HCT116 (cell line): ENCODE measurements at regions not wholly inside any gene's neighbourhood (a gene's known extent, or its start where the extent isn't known, plus 50 kb on each side); places are given as distances from the start of the nearest gene placed in this dataset.

Experiments
- ATAC-seq: fragments of 200-7000 bp; cut with Tn5 transposase; 2 replicates; pipeline ENCODE4 v1.9.1; 2020; ENCODE audit warnings: mild to moderate bottlenecking, moderate library complexity
- BruUV-seq: library from RNA; stranded (reverse); fragments of 400-500 nt; replicated peaks from 2 replicates; lab custom pipeline; 2021; lab: Mats Ljungman, UMichigan
- CTCF ChIA-PET: fragments of 300-600 bp; sonication (Branson Sonifier 250); formaldehyde crosslinking; loops from one replicate; lab custom pipeline; 2021; ENCODE audit warnings: antibody characterized with exemption; lab: Charles Lee
- POLR2A ChIA-PET: fragments of 300-600, 350-600 bp; sonication (Branson Sonifier 250); formaldehyde crosslinking; loops from one replicate; lab custom pipeline; 2021; ENCODE audit warnings: antibody characterized with exemption; lab: Charles Lee
- RAD21 ChIA-PET, 2 experiments: fragments of 300-600 bp; sonication (Branson Sonifier 250); formaldehyde crosslinking; loops; one replicate each; lab custom pipeline; 2023; ENCODE audit warnings: low total read pairs in 2 of 2; ENCODE audit not compliant: uncharacterized antibody in 2 of 2, unreplicated experiment in 2 of 2, low non-redundant PET in 1 of 2; lab: Charles Lee
- DNase-seq: peaks from one replicate; pipeline ENCODE4 v3.0.0-alpha.2; 2010; ENCODE audit warnings: low read depth, low spot score
- H2AFZ ChIP-seq: fragments of 200-600 bp; shearing (Covaris generic), sonication (generic); 2 replicates; pipeline ENCODE4 v1.6.1; 2017; ENCODE audit warnings: low read depth, mixed run types, mixed read lengths, antibody characterized with exemption, low read length; ENCODE audit not compliant: poor library complexity, severe bottlenecking
- H3K27ac ChIP-seq: 2 replicates; pipeline ENCODE4 v1.5.1; 2012; ENCODE audit warnings: low read depth, low read length
- H3K27me3 ChIP-seq: fragments of 200-600 bp; sonication (generic); 2 replicates; pipeline ENCODE4 v1.6.1; 2016; ENCODE audit warnings: mixed run types, low read length, mixed read lengths; ENCODE audit not compliant: insufficient read depth
- H3K36me3 ChIP-seq, 2 experiments: fragments of 200-500 bp in 1 of 2; fragments of 200-600 bp in 1 of 2; sonication (Bioruptor generic) in 1 of 2; sonication (generic) in 1 of 2; 2 replicates each; pipeline versions ENCODE4 v1.5.1 to v1.6.1; 2014 to 2016; ENCODE audit warnings: low read length in 2 of 2, inconsistent platforms in 1 of 2, mixed read lengths in 1 of 2, mixed run types in 1 of 2; ENCODE audit not compliant: insufficient read depth in 2 of 2, control insufficient read depth in 1 of 2
- H3K4me1 ChIP-seq, 2 experiments: fragments of 200-600 bp in 1 of 2; sonication (generic) in 1 of 2; 2 replicates each; pipeline versions ENCODE4 v1.5.1 to v1.6.1; 2012 to 2017; ENCODE audit warnings: low read length in 2 of 2, inconsistent platforms in 1 of 2, mild to moderate bottlenecking in 1 of 2, mixed read lengths in 1 of 2, mixed run types in 1 of 2, moderate library complexity in 1 of 2; ENCODE audit not compliant: insufficient read depth in 2 of 2, control insufficient read depth in 1 of 2
- H3K4me2 ChIP-seq: fragments of 200-600 bp; sonication (generic); 2 replicates; pipeline ENCODE4 v1.6.1; 2017; ENCODE audit warnings: mixed run types, low read length, mixed read lengths
- H3K4me3 ChIP-seq, 2 experiments: fragments of 200-600 bp in 1 of 2; sonication (generic) in 1 of 2; replicated peaks in 1 of 2; 2 replicates each; pipeline ENCODE4 v1.5.1; 2011 to 2016; ENCODE audit warnings: low read length in 2 of 2, control low read depth in 1 of 2, low read depth in 1 of 2, mild to moderate bottlenecking in 1 of 2, mixed read lengths in 1 of 2, mixed run types in 1 of 2
- H3K79me2 ChIP-seq: fragments of 200-600 bp; sonication (generic); 2 replicates; pipeline ENCODE4 v1.6.1; 2017; ENCODE audit warnings: mild to moderate bottlenecking, mixed run types, low read length, moderate library complexity, mixed read lengths; ENCODE audit not compliant: insufficient read depth
- H3K9ac ChIP-seq: fragments of 200-600 bp; sonication (generic); 2 replicates; pipeline ENCODE4 v1.6.1; 2016; ENCODE audit warnings: low read length, mixed read lengths
- H3K9me2 ChIP-seq: fragments of 200-600 bp; sonication (generic), shearing (Covaris generic); 2 replicates; pipeline ENCODE4 v1.6.1; 2017; ENCODE audit warnings: mixed run types, mild to moderate bottlenecking, moderate library complexity; ENCODE audit not compliant: insufficient read depth
- H3K9me3 ChIP-seq, 2 experiments: fragments of 200-500 bp in 1 of 2; fragments of 200-600 bp in 1 of 2; sonication (Bioruptor generic) in 1 of 2; sonication (generic) in 1 of 2; 2 replicates each; pipeline ENCODE4 v1.6.1; 2014 to 2017; ENCODE audit warnings: low read length in 2 of 2, mixed read lengths in 2 of 2, inconsistent platforms in 1 of 2, low read depth in 1 of 2, mild to moderate bottlenecking in 1 of 2, mixed run types in 1 of 2, moderate library complexity in 1 of 2; ENCODE audit not compliant: control insufficient read depth in 1 of 2, insufficient read depth in 1 of 2
- H4K20me1 ChIP-seq: fragments of 200-600 bp; sonication (generic), shearing (Covaris generic); 2 replicates; pipeline ENCODE4 v1.6.1; 2017; ENCODE audit warnings: mixed run types, mild to moderate bottlenecking, moderate library complexity; ENCODE audit not compliant: insufficient read depth
- CBX3 ChIP-seq: IDR thresholded peaks from 2 replicates; pipeline ENCODE4 v1.6.1; 2012; ENCODE audit warnings: low read depth
- CEBPB ChIP-seq: IDR thresholded peaks from 2 replicates; pipeline ENCODE4 v1.6.1; 2012; ENCODE audit warnings: low read depth
- EGR1 ChIP-seq: IDR thresholded peaks from 2 replicates; pipeline ENCODE4 v1.6.1; 2012; ENCODE audit warnings: low read depth
- ELF1 ChIP-seq: IDR thresholded peaks from 2 replicates; pipeline ENCODE4 v1.6.1; 2012; ENCODE audit warnings: low read depth, borderline replicate concordance
- EZH2 ChIP-seq: fragments of 200-600 bp; sonication (generic); IDR thresholded peaks from 2 replicates; pipeline ENCODE4 v1.6.1; 2017; ENCODE audit warnings: antibody characterized with exemption, mixed run types
- EZH2phosphoT487 ChIP-seq: fragments of 200-600 bp; IDR thresholded peaks from 2 replicates; pipeline ENCODE4 v1.6.1; 2018; ENCODE audit warnings: antibody characterized with exemption, borderline replicate concordance
- JUND ChIP-seq: IDR thresholded peaks from 2 replicates; pipeline ENCODE4 v1.6.1; 2012
- POLR2AphosphoS5 ChIP-seq: IDR thresholded peaks from 2 replicates; pipeline ENCODE4 v1.6.1; 2011; ENCODE audit warnings: mild to moderate bottlenecking, low read depth, low read length, moderate library complexity
- RAD21 ChIP-seq: IDR thresholded peaks from 2 replicates; pipeline ENCODE4 v1.6.1; 2012; ENCODE audit warnings: low read depth, mild to moderate bottlenecking
- SP1 ChIP-seq: IDR thresholded peaks from 2 replicates; pipeline ENCODE4 v1.6.1; 2012; ENCODE audit warnings: low read depth
- SRF ChIP-seq: IDR thresholded peaks from 2 replicates; pipeline ENCODE4 v1.6.1; 2012; ENCODE audit warnings: low read depth
- YY1 ChIP-seq: IDR thresholded peaks from 2 replicates; pipeline ENCODE4 v1.6.1; 2011; ENCODE audit warnings: low read length, low read depth, moderate library complexity, mild to moderate bottlenecking; ENCODE audit not compliant: insufficient replicate concordance; ENCODE audit errors: extremely low read depth
- ZFX ChIP-seq: fragments of 450-650 bp; IDR thresholded peaks from 2 replicates; pipeline ENCODE4 v1.6.1; 2017
- ZNF274 ChIP-seq: fragments of 200-500 bp; sonication (Bioruptor generic); IDR thresholded peaks from 2 replicates; pipeline ENCODE4 v1.6.1; 2014; ENCODE audit warnings: mild to moderate bottlenecking, low read depth, low read length, inconsistent platforms
- intact Hi-C: fragments of 100-400 bp; cut with micrococcal nuclease; formaldehyde crosslinking; loops from 2 replicates; pipeline ENCODE4 v1.10.0; 2022
- TF ChIP-seq, protein P1 (sequence below): IDR thresholded peaks from 2 replicates; pipeline ENCODE4 v1.6.1; 2011; ENCODE audit warnings: mild to moderate bottlenecking, low read length, moderate library complexity; ENCODE audit not compliant: insufficient replicate concordance; ENCODE audit errors: extremely low read depth
- TF ChIP-seq, protein P2 (sequence below): IDR thresholded peaks from 2 replicates; pipeline ENCODE4 v1.6.1; 2012

DNA sequence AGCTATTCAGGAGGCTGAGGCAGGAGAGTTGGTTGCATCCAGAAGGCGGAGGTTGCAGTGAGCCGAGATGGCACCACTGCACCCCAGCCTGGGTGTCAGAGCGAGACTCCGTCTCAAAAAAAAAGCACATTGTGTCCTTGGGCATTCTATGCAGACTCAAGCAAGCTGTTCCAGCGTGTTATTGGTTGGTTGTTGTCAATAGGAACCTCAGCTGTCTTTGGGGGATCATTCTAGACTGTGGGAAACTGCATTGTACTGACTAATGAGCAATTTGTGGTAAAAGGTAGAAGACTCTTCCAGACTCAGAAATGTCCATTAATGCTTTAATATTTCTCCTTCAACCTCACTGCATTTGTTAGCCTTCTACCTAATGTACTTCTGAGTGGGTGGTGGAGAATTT lies 379.5 kb upstream of the GRAMD2B start:
- POLR2A ChIA-PET = no interaction called here
- Histone ChIP-seq H2AFZ (no peak overlapping the region), H3K9me3 (no peaks in the 10 kb centered on the region), H3K9ac (no peak overlapping the region), H3K36me3 (no peaks in the 10 kb centered on the region), H3K4me1 (no peaks in the 10 kb centered on the region), H3K27me3 (no peaks in the 10 kb centered on the region), H3K4me2 (no peak overlapping the region), H3K79me2 (no peaks in the 10 kb centered on the region), H4K20me1 (no peaks in the 10 kb centered on the region), H3K9me2 (no peaks in the 10 kb centered on the region; the same call in 1 of the 2 replicates), H3K27ac (no peak overlapping the region), H3K4me3 (no peak overlapping the region)
- RAD21 ChIA-PET = no interaction called here
- TF ChIP-seq JUND (no peak), EGR1 (no peak), ELF1 (no peak), SP1 (no peak), CBX3 (no peak), YY1 (no peak), ZNF274 (no peak), ZFX (no peak), POLR2AphosphoS5 (no peak), EZH2 (no peak), CEBPB (no peak), EZH2phosphoT487 (no peak), RAD21 (no peak), SRF (no peak)
- TF ChIP-seq, protein P1, sequence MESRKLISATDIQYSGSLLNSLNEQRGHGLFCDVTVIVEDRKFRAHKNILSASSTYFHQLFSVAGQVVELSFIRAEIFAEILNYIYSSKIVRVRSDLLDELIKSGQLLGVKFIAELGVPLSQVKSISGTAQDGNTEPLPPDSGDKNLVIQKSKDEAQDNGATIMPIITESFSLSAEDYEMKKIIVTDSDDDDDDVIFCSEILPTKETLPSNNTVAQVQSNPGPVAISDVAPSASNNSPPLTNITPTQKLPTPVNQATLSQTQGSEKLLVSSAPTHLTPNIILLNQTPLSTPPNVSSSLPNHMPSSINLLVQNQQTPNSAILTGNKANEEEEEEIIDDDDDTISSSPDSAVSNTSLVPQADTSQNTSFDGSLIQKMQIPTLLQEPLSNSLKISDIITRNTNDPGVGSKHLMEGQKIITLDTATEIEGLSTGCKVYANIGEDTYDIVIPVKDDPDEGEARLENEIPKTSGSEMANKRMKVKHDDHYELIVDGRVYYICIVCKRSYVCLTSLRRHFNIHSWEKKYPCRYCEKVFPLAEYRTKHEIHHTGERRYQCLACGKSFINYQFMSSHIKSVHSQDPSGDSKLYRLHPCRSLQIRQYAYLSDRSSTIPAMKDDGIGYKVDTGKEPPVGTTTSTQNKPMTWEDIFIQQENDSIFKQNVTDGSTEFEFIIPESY = no peak
- TF ChIP-seq, protein P2, sequence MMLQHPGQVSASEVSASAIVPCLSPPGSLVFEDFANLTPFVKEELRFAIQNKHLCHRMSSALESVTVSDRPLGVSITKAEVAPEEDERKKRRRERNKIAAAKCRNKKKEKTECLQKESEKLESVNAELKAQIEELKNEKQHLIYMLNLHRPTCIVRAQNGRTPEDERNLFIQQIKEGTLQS = no peak
- intact Hi-C loops = no loop called here
- DNase-seq (no peak), ATAC-seq (no peak)
- no TSS peak for BruUV-seq
- CTCF ChIA-PET = no interaction called here
